ENCODE measurements at regions not wholly inside any gene's neighbourhood (a gene's known extent, or its start where the extent isn't known, plus 50 kb on each side); places are given as distances from the start of the nearest gene placed in this dataset.

GRCh38 chr12:20184514-20184913 is 183.8 kb upstream of the PDE3A start:
- WGBS, 2 experiments (ENCODE audit: insufficient coverage in 2 of 2) = 90% methylated on average over 2 of the region's 4 CpGs; no CpG with 5 or more reads in 1 of the 2 experiments
- H3K4me1 ChIP-seq (ENCODE audit: control insufficient read depth, insufficient read depth, low read length, poor library complexity, severe bottlenecking) = peaks cover 23% of the 10 kb centered on the region
- no peaks in the 10 kb centered on the region for H3K36me3 ChIP-seq (ENCODE audit: control insufficient read depth, insufficient read depth, low read length)
- H3K27ac ChIP-seq (ENCODE audit: low read depth, low read length, severe bottlenecking) = no peak overlapping the region
- no peaks in the 10 kb centered on the region for H3K9me3 ChIP-seq (ENCODE audit: control insufficient read depth, low read length)
- no peak overlapping the region for H3K4me3 ChIP-seq (ENCODE audit: extremely low read depth, insufficient read depth, low read length, poor library complexity, severe bottlenecking)

GRCh38 chr12:20187456-20187855 is 180.9 kb upstream of the PDE3A start:
- WGBS, 2 experiments (ENCODE audit: insufficient coverage in 2 of 2) = 88% methylated on average over 1 of the region's 5 CpGs; no CpG with 5 or more reads in 1 of the 2 experiments

DNA sequence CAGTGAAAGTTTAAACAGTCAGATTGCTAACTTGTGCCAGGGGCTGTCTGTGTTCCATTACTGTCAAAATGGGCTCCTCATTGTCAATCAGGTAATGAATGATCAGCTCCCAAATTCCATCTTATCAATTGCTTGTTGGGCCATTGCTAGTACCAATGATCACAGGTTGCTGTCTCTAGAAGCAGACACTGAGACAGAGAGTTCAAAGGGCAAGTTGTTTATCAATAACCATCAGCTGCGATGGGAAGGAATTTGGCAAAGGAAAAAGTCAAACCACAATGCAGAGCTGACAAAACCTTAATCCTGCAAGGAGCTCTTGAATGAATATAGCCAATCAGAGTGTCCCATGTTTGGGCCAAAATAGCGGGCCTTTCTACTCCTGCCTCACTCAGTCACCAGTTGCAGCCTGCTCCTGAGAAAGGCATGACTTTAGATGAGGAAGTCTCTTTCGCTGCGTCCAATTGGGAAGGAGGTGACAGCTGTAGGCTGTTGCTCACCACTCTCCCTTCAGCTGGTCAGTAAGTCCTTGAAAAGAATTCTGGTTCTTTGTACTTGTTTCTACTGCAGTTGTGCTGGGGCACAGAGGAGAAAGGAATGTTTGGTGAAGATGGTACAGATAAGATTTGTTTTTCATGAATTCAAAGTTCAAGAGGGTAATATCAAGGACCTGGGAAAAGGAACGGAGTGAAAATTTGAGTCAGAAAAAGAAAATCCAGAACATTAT is 179.2 kb upstream of the PDE3A start:
- Histone ChIP-seq H3K27ac (ENCODE audit: low read depth, low read length, severe bottlenecking) (peak overlapping the region; percentile 93), H3K4me3 (ENCODE audit: extremely low read depth, insufficient read depth, low read length, poor library complexity, severe bottlenecking) (no peak overlapping the region), H3K9me3 (ENCODE audit: control insufficient read depth, low read length) (no peaks in the 10 kb centered on the region), H3K4me1 (ENCODE audit: control insufficient read depth, insufficient read depth, low read length, poor library complexity, severe bottlenecking) (peaks cover 24% of the 10 kb centered on the region), H3K36me3 (ENCODE audit: control insufficient read depth, insufficient read depth, low read length) (no peaks in the 10 kb centered on the region)
- WGBS, 2 experiments (ENCODE audit: insufficient coverage in 2 of 2) = 80 to 85% methylated on average over 3 to 5 of the region's 5 CpGs

More at GRCh38 chr12:20187456-20187855, 180.9 kb upstream of the PDE3A start:
- Histone ChIP-seq H3K4me3 (ENCODE audit: extremely low read depth, insufficient read depth, low read length, poor library complexity, severe bottlenecking) (no peak overlapping the region), H3K9me3 (ENCODE audit: control insufficient read depth, low read length) (no peaks in the 10 kb centered on the region), H3K4me1 (ENCODE audit: control insufficient read depth, insufficient read depth, low read length, poor library complexity, severe bottlenecking) (peaks cover 27% of the 10 kb centered on the region), H3K27ac (ENCODE audit: low read depth, low read length, severe bottlenecking) (no peak overlapping the region), H3K36me3 (ENCODE audit: control insufficient read depth, insufficient read depth, low read length) (no peaks in the 10 kb centered on the region)

DNA sequence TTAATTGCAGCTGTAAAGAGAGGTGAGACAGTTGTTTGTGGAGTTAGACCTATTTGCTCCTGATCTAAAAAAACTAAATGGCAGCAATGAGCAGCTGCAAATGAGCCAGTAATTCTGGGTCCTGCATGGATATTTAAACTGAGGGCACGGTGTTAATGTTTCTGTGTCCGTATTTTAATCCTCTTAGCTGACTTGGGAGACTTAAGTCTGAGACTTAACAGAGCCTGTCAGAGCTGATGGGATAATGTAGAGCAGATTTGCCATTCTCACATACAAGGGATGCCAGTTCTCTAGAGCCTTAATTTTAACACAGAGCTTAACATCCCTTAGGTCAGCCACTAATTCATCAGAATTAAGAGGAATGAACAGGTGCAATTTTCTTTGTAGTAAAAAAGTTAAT is 178.6 kb upstream of the PDE3A start:
- peak overlapping the region; percentile 93 for H3K27ac ChIP-seq (ENCODE audit: low read depth, low read length, severe bottlenecking)
- no peaks in the 10 kb centered on the region for H3K9me3 ChIP-seq (ENCODE audit: control insufficient read depth, low read length)
- H3K4me1 ChIP-seq (ENCODE audit: control insufficient read depth, insufficient read depth, low read length, poor library complexity, severe bottlenecking) = peaks cover 24% of the 10 kb centered on the region
- H3K4me3 ChIP-seq (ENCODE audit: extremely low read depth, insufficient read depth, low read length, poor library complexity, severe bottlenecking) = no peak overlapping the region
- WGBS, 2 experiments (ENCODE audit: insufficient coverage in 2 of 2) = 78 to 88% methylated on average over 2 of the region's 2 CpGs
- H3K36me3 ChIP-seq (ENCODE audit: control insufficient read depth, insufficient read depth, low read length) = no peaks in the 10 kb centered on the region

GRCh38 chr12:20194171-20194570 is 174.2 kb upstream of the PDE3A start:
- H3K27ac ChIP-seq (ENCODE audit: low read depth, low read length, severe bottlenecking) = no peak overlapping the region
- no peaks in the 10 kb centered on the region for H3K9me3 ChIP-seq (ENCODE audit: control insufficient read depth, low read length)
- 6 to 30% methylated on average over 3 to 4 of the region's 4 CpGs for WGBS, 2 experiments (ENCODE audit: insufficient coverage in 2 of 2)
- H3K36me3 ChIP-seq (ENCODE audit: control insufficient read depth, insufficient read depth, low read length) = no peaks in the 10 kb centered on the region
- H3K4me3 ChIP-seq (ENCODE audit: extremely low read depth, insufficient read depth, low read length, poor library complexity, severe bottlenecking) = no peak overlapping the region
- peaks cover 11% of the 10 kb centered on the region for H3K4me1 ChIP-seq (ENCODE audit: control insufficient read depth, insufficient read depth, low read length, poor library complexity, severe bottlenecking)

- Histone ChIP-seq H3K4me3 (ENCODE audit: extremely low read depth, insufficient read depth, low read length, poor library complexity, severe bottlenecking) (no peak overlapping the region), H3K36me3 (ENCODE audit: control insufficient read depth, insufficient read depth, low read length) (no peaks in the 10 kb centered on the region), H3K9me3 (ENCODE audit: control insufficient read depth, low read length) (no peaks in the 10 kb centered on the region), H3K27ac (ENCODE audit: low read depth, low read length, severe bottlenecking) (no peak overlapping the region), H3K4me1 (ENCODE audit: control insufficient read depth, insufficient read depth, low read length, poor library complexity, severe bottlenecking) (peaks cover 3% of the 10 kb centered on the region)
- 89 to 95% methylated on average over 1 to 4 of the region's 4 CpGs for WGBS, 2 experiments (ENCODE audit: insufficient coverage in 2 of 2)
Measured at GRCh38 chr12:20196767-20197166, 171.6 kb upstream of the PDE3A start.

DNA sequence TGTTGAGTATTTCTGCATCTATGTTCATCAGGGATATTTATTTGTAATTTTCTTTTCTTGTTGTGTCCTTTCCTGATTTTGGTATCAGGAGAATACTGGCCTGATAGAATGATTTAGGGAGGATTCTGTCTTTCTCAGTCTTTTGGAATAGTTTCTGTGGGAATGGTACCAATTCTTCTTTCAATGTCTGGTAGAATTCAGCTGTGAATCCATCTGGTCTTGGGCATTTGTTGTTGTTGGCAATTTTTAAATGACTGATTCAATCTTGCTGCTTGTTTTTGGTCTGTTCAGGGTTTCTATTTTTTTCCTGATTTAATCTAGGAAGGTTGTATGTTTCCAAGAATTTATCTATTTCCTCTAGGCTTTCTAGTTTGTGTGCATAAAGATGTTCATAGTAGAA is 170.9 kb upstream of the PDE3A start:
- peaks cover 3% of the 10 kb centered on the region for H3K4me1 ChIP-seq (ENCODE audit: control insufficient read depth, insufficient read depth, low read length, poor library complexity, severe bottlenecking)
- H3K9me3 ChIP-seq (ENCODE audit: control insufficient read depth, low read length) = no peaks in the 10 kb centered on the region
- H3K36me3 ChIP-seq (ENCODE audit: control insufficient read depth, insufficient read depth, low read length) = no peaks in the 10 kb centered on the region
- H3K27ac ChIP-seq (ENCODE audit: low read depth, low read length, severe bottlenecking) = no peak overlapping the region
- no peak overlapping the region for H3K4me3 ChIP-seq (ENCODE audit: extremely low read depth, insufficient read depth, low read length, poor library complexity, severe bottlenecking)

DNA sequence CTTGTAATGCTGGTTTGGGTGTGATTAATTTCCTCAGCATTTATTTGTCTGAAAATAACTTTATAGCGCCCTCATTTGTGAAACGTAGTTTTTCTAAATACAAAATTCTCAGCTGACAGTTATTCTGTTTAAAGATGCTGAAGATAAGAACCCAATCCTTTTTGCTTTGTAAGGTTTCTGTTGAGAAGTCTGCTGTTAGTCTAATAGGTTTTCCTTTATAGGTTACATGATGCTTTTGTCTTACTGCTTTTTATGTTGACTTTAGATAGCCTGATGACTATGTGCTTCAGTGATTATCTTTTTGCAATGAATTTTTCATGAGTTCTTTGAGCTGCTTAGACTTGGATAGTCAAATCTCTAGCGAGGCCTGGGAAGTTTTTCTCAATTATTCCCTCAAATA is 168.6 kb upstream of the PDE3A start:
- no peaks in the 10 kb centered on the region for H3K9me3 ChIP-seq (ENCODE audit: control insufficient read depth, low read length)

GRCh38 chr12:20201733-20202132 is 166.6 kb upstream of the PDE3A start:
- Histone ChIP-seq H3K4me3 (ENCODE audit: extremely low read depth, insufficient read depth, low read length, poor library complexity, severe bottlenecking) (no peak overlapping the region), H3K27ac (ENCODE audit: low read depth, low read length, severe bottlenecking) (no peak overlapping the region), H3K4me1 (ENCODE audit: control insufficient read depth, insufficient read depth, low read length, poor library complexity, severe bottlenecking) (peaks cover 3% of the 10 kb centered on the region), H3K9me3 (ENCODE audit: control insufficient read depth, low read length) (no peaks in the 10 kb centered on the region), H3K36me3 (ENCODE audit: control insufficient read depth, insufficient read depth, low read length) (no peaks in the 10 kb centered on the region)

More for the DNA sequence above, 168.6 kb upstream of the PDE3A start:
- no peak overlapping the region for H3K27ac ChIP-seq (ENCODE audit: low read depth, low read length, severe bottlenecking)
- H3K4me1 ChIP-seq (ENCODE audit: control insufficient read depth, insufficient read depth, low read length, poor library complexity, severe bottlenecking) = no peaks in the 10 kb centered on the region
- H3K36me3 ChIP-seq (ENCODE audit: control insufficient read depth, insufficient read depth, low read length) = no peaks in the 10 kb centered on the region
- WGBS, 2 experiments (ENCODE audit: insufficient coverage in 2 of 2) = 60% methylated on average over 1 of the region's 3 CpGs; no CpG with 5 or more reads in 1 of the 2 experiments
- H3K4me3 ChIP-seq (ENCODE audit: extremely low read depth, insufficient read depth, low read length, poor library complexity, severe bottlenecking) = no peak overlapping the region

DNA sequence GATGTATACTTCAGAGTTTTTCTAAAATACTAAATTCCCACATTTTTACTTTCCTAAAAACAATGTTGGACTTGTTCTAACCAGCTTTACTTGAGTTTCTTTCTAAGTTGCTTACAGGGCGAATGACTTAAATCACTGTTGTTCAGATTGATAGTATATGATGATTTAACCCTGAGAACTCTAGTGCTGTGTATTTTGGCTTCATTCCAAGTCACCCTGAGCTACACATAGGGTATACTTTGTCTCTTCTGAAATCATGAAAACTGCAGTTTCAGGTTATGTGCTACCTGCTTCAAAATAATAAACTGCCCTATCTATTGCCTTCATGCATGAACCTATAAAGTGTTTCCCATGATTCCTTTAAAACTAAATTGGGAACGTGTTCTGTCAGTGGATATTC is 162.5 kb upstream of the PDE3A start:
- Histone ChIP-seq H3K4me1 (ENCODE audit: control insufficient read depth, insufficient read depth, low read length, poor library complexity, severe bottlenecking) (peaks cover 3% of the 10 kb centered on the region), H3K27ac (ENCODE audit: low read depth, low read length, severe bottlenecking) (no peak overlapping the region), H3K36me3 (ENCODE audit: control insufficient read depth, insufficient read depth, low read length) (no peaks in the 10 kb centered on the region), H3K4me3 (ENCODE audit: extremely low read depth, insufficient read depth, low read length, poor library complexity, severe bottlenecking) (no peak overlapping the region), H3K9me3 (ENCODE audit: control insufficient read depth, low read length) (no peaks in the 10 kb centered on the region)
- WGBS, 2 experiments (ENCODE audit: insufficient coverage in 2 of 2) = 100% methylated on average over 1 of the region's 2 CpGs; no CpG with 5 or more reads in 1 of the 2 experiments

- WGBS, 2 experiments (ENCODE audit: insufficient coverage in 2 of 2) = no CpG with 5 or more reads among the region's 2 CpGs
- H3K27ac ChIP-seq (ENCODE audit: low read depth, low read length, severe bottlenecking) = no peak overlapping the region
- H3K9me3 ChIP-seq (ENCODE audit: control insufficient read depth, low read length) = no peaks in the 10 kb centered on the region
- H3K4me1 ChIP-seq (ENCODE audit: control insufficient read depth, insufficient read depth, low read length, poor library complexity, severe bottlenecking) = peaks cover 6% of the 10 kb centered on the region
- H3K36me3 ChIP-seq (ENCODE audit: control insufficient read depth, insufficient read depth, low read length) = no peaks in the 10 kb centered on the region
- no peak overlapping the region for H3K4me3 ChIP-seq (ENCODE audit: extremely low read depth, insufficient read depth, low read length, poor library complexity, severe bottlenecking)
Measured at GRCh38 chr12:20206410-20206809, 161.9 kb upstream of the PDE3A start.
